ENCODE measurements at regions not wholly inside any gene's neighbourhood (a gene's known extent, or its start where the extent isn't known, plus 50 kb on each side); places are given as distances from the start of the nearest gene placed in this dataset.

DNA sequence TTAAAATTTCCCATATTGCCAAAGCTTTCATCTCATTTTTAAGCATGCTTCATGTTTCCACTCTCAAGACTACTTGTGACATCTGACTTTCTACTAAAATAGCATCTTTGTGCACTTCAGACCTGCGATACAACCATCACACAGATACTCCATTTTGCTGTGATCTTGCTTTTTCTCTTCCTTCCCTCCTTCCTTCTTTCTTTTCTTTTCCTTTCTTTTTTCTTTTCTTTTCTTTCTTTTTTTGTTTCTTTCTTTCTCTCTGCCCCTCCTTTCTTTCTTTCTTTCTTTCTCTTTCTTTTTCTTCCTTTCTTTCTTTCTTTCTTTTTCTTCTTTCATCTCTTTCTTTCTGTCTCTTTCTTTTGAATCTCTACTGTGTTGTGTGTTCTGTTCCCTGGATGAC, 194.0 kb upstream of the KCND2 start:
- TF ChIP-seq CTCF (optimal IDR thresholded peaks at IDR 0.05 in 1 of 3, IDR thresholded peaks at IDR 0.05 in 1 of 3, conservative IDR thresholded peaks at IDR 0.05 in 1 of 3; ENCODE audit: extremely low read depth in 1 of 3, insufficient read depth in 2 of 3, low read length in 3 of 3) (no peak), EZH2 (IDR thresholded peaks at IDR 0.05; ENCODE audit: low read length) (no peak)

Measured in keratinocyte (primary cell).